Glomerular visceral epithelial cell (primary cell): ENCODE measurements at regions not wholly inside any gene's neighbourhood (a gene's known extent, or its start where the extent isn't known, plus 50 kb on each side); places are given as distances from the start of the nearest gene placed in this dataset.
"Not testable (repeated sequence)": the region's sequence is repeated elsewhere in the genome, so short reads cannot be mapped to it uniquely, and the experiment has no call there.

Experiments
- DNase-seq: peaks from one replicate; pipeline ENCODE4 v3.0.0-alpha.2; 2016; ENCODE audit errors: extremely low spot score

DNA sequence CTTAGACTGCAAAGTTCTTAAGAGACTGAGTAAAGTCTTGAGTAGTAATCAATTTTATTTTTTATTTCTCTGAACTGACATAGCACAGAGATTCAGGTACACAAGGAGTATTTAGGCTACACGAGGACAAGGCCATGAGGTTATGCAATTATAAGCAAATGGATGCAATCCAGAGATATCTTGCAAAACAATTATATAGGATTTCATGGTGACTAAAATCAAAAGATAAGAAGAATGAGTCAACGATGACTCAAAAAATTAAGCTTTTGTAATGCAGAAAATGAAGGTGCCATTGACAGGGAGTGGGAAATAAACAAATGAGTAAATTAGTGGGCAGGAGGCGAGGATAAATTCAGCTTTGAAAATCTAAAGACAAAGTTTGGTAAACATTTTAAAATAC lies 66.7 kb upstream of the MYO3A start:
- no peak for DNase-seq

DNA sequence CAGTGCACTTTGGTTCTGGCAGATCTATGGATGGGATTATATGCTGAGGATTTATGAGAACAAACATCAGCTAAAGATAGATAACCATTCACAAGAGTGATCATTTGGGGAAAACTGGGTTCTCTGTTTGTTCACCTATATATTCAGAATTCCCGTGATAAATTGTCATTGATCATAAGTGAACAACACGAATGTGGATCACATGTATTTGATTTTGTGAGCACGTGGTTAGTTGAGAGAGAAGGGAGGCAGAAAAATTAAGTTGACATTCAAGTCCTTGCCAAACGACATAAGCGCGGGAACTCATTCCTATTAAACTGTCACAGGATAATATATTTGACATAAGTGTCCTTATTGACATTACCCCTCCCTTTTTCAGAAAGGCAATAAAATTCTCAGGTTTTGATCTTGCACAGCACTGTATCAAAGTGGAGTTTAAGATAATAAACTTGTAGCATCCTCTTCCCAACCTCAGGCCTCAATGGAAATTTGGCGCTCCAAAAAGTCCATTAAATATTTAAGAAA lies 64.9 kb upstream of the MYO3A start:
- no peak for DNase-seq

DNA sequence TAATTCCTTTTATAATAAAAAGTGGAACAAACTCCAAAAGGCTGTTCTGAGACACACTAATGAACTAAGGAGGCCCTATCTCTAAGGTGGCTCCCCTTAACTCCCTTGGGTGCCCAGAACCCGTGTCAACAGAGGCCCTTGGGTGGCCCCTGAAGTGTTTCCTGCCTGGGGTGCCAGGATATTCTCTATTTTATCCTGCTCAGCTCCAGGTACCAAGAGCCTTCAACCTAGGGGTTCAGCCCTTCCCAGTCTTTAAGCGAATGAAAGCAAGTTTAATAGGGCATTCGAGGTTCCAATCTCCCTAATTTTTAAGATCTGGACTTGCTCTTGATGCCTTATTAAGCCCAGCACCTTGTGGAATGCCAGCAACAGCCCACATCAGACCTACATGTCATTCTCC lies 64.4 kb upstream of the MYO3A start:
- DNase-seq: no peak

DNA sequence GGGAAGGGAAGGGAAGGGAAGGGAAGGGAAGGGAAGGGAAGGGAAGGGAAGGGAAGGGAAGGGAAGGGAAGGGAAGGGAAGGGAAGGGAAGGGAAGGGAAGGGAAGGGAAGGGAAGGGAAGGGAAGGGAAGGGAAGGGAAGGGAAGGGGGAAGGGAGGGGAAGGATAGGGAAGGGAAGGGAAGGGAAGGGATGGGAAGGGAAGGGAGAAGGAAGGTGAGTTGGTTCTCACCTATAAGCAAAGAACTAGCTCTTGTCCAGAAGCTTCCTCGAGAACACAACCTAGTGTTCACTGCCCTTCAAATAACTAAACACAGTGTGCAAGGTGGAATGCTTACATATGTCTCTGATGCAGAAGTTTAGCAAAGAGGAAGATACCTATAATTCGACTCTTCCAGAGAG lies 59.6 kb upstream of the MYO3A start:
- not testable (repeated sequence) for DNase-seq

DNA sequence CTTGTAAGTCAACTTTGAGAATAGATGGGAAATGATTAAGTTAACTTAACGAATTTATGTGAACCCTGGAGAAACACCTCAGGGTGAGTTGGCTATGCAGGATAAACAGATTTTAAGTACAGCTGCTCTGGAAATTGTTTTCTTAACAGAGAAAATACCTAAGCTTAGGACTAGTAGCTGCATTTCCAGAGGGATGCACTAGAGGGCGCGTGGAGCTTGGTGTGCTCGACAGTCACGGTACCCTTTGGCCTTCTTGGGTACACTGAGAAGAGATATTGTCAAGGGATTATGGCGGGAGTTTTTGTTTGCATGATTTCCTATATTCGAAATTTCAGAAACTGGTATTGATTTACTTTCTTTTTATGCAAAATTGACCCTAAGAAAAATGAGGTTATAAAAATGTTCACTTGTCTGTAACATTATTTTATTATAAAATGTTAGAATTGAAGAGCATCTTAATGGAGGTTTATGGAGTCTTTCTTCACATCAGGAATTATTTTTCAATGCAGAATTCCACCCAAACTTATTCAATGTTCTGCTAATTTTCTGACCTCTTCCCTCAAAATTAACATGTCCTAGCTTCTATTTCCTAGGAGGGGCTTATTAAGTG lies 58.4 kb upstream of the MYO3A start:
- DNase-seq: peak; percentile 69

DNA sequence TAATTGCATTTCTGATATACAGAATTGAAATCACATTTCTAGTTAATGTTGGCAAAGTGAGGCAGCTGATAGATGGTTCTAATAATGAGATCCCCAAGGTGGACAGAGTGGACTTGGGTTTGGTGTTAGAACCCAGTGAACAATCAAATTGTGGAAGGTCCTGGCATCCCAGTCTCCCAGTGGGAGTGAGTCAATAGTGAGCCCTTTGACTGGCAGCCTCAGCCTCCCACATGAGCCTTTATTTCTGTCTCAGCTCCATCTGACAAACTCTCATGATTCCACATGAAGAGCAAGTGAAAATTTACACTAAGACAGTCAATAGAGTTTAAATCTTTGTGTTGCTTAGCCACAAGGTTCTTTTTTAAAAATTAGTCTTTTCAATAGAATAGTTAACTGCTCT lies 56.7 kb upstream of the MYO3A start:
- no peak for DNase-seq
